HG02852 (cell line): ENCODE measurements at regions not wholly inside any gene's neighbourhood (a gene's known extent, or its start where the extent isn't known, plus 50 kb on each side); places are given as distances from the start of the nearest gene placed in this dataset.

ENCODE experiments used
- ATAC-seq: cut with Tn5 transposase; IDR thresholded peaks from one replicate; pipeline ENCODE4 v1.9.1; 2021; ENCODE audit warnings: mild to moderate bottlenecking, moderate library complexity; ENCODE audit not compliant: unreplicated experiment

- ATAC-seq, result no peak
Observed at GRCh38 chr2:16129716-16130540, 189.6 kb downstream of the MYCN start.

- ATAC-seq, result no peak
Observed at GRCh38 chr2:16128746-16129610, 188.6 kb downstream of the MYCN start.

- ATAC-seq, result no peak
Observed at GRCh38 chr2:16127958-16128357, 187.6 kb downstream of the MYCN start.

GRCh38 chr2:16127276-16127940 lies 187.1 kb downstream of the MYCN start:
- ATAC-seq, result no peak

- no peak for ATAC-seq
Observed at GRCh38 chr2:16126517-16127275, 186.3 kb downstream of the MYCN start.

GRCh38 chr2:16125614-16126516 lies 185.5 kb downstream of the MYCN start:
- no peak for ATAC-seq

- no peak for ATAC-seq
Observed at GRCh38 chr2:16124881-16125613, 184.7 kb downstream of the MYCN start.

- no peak for ATAC-seq
Observed at GRCh38 chr2:16123856-16124780, 183.8 kb downstream of the MYCN start.

- no peak for ATAC-seq
Observed at GRCh38 chr2:16123421-16123820, 183.1 kb downstream of the MYCN start.

GRCh38 chr2:16122556-16122955 lies 182.2 kb downstream of the MYCN start:
- ATAC-seq, result no peak

- ATAC-seq, result no peak
Observed at GRCh38 chr2:16121986-16122390, 181.6 kb downstream of the MYCN start.

- no peak for ATAC-seq
Observed at GRCh38 chr2:16121231-16121985, 181.1 kb downstream of the MYCN start.

GRCh38 chr2:16120591-16121180 lies 180.3 kb downstream of the MYCN start:
- no peak for ATAC-seq

GRCh38 chr2:16119741-16120140 lies 179.4 kb downstream of the MYCN start:
- ATAC-seq, result no peak

GRCh38 chr2:16118611-16119590 lies 178.6 kb downstream of the MYCN start:
- no peak for ATAC-seq
